Nephron progenitor cell (in vitro differentiated cells): ENCODE measurements at regions not wholly inside any gene's neighbourhood (a gene's known extent, or its start where the extent isn't known, plus 50 kb on each side); places are given as distances from the start of the nearest gene placed in this dataset.

Experiments used
- DNase-seq: peaks from one replicate; pipeline ENCODE4 v3.0.0; 2021
- H3K27ac Mint-ChIP-seq: 2 replicates; pipeline ENCODE4 v1.8.0; 2021; ENCODE audit warnings: mild to moderate bottlenecking, moderate library complexity, mixed read lengths
- H3K27me3 Mint-ChIP-seq: 2 replicates; pipeline ENCODE4 v1.8.0; 2021; ENCODE audit warnings: mild to moderate bottlenecking, low read depth, mixed read lengths; ENCODE audit not compliant: poor library complexity
- H3K36me3 Mint-ChIP-seq: 2 replicates; pipeline ENCODE4 v1.8.0; 2021; ENCODE audit warnings: low read depth, mixed read lengths
- H3K4me1 Mint-ChIP-seq: 2 replicates; pipeline ENCODE4 v1.8.0; 2021; ENCODE audit warnings: mixed read lengths
- H3K4me3 Mint-ChIP-seq: 2 replicates; pipeline ENCODE4 v1.8.0; 2021; ENCODE audit warnings: mild to moderate bottlenecking, moderate library complexity, mixed read lengths
- H3K9me3 Mint-ChIP-seq: 2 replicates; pipeline ENCODE4 v1.8.0; 2021; ENCODE audit warnings: mild to moderate bottlenecking, moderate library complexity, mixed read lengths
- CTCF ChIP-seq: fragments of 200-600 bp; sonication (generic); IDR thresholded peaks from 2 replicates; pipeline ENCODE4 v1.5.0; 2021; ENCODE audit warnings: antibody characterized with exemption

GRCh38 chr2:57558312-57558711 lies 488.3 kb upstream of the VRK2 start:
- no peak for DNase-seq
- Mint-ChIP-seq H3K4me3 (no peak overlapping the region), H3K4me1 (no peaks in the 10 kb centered on the region), H3K27ac (no peak overlapping the region), H3K36me3 (no peaks in the 10 kb centered on the region), H3K27me3 (no peaks in the 10 kb centered on the region), H3K9me3 (no peaks in the 10 kb centered on the region)
- TF ChIP-seq CTCF: no peak

GRCh38 chr2:57562495-57562894 lies 484.1 kb upstream of the VRK2 start:
- no peaks in the 10 kb centered on the region for H3K4me1 Mint-ChIP-seq
- no peak overlapping the region for H3K27ac Mint-ChIP-seq
- no peaks in the 10 kb centered on the region for H3K9me3 Mint-ChIP-seq

GRCh38 chr2:57563015-57563414 lies 483.6 kb upstream of the VRK2 start:
- no peak overlapping the region for H3K4me3 Mint-ChIP-seq
- DNase-seq: no peak
- H3K9me3 Mint-ChIP-seq: no peaks in the 10 kb centered on the region
- no peak overlapping the region for H3K27ac Mint-ChIP-seq
- no peaks in the 10 kb centered on the region for H3K4me1 Mint-ChIP-seq
- no peaks in the 10 kb centered on the region for H3K27me3 Mint-ChIP-seq
- TF ChIP-seq CTCF: no peak
- no peaks in the 10 kb centered on the region for H3K36me3 Mint-ChIP-seq

More at GRCh38 chr2:57562495-57562894, 484.1 kb upstream of the VRK2 start:
- no peak for DNase-seq
- Mint-ChIP-seq H3K4me3 (no peak overlapping the region), H3K27me3 (no peaks in the 10 kb centered on the region), H3K36me3 (no peaks in the 10 kb centered on the region)
- no peak for TF ChIP-seq CTCF

GRCh38 chr2:57567245-57567644 lies 479.4 kb upstream of the VRK2 start:
- Mint-ChIP-seq H3K27ac (no peak overlapping the region), H3K9me3 (no peaks in the 10 kb centered on the region), H3K27me3 (no peaks in the 10 kb centered on the region), H3K4me3 (no peak overlapping the region), H3K36me3 (no peaks in the 10 kb centered on the region), H3K4me1 (no peaks in the 10 kb centered on the region)
- TF ChIP-seq CTCF: no peak
- DNase-seq: no peak

GRCh38 chr2:57569396-57569795 lies 477.2 kb upstream of the VRK2 start:
- Mint-ChIP-seq H3K9me3 (no peaks in the 10 kb centered on the region), H3K27me3 (no peaks in the 10 kb centered on the region), H3K4me3 (no peak overlapping the region), H3K27ac (no peak overlapping the region), H3K4me1 (no peaks in the 10 kb centered on the region), H3K36me3 (no peaks in the 10 kb centered on the region)
- DNase-seq: no peak
- no peak for TF ChIP-seq CTCF

GRCh38 chr2:57570961-57571360 lies 475.6 kb upstream of the VRK2 start:
- no peaks in the 10 kb centered on the region for H3K4me1 Mint-ChIP-seq
- H3K4me3 Mint-ChIP-seq: no peak overlapping the region
- no peak for DNase-seq
- H3K36me3 Mint-ChIP-seq: no peaks in the 10 kb centered on the region
- H3K27me3 Mint-ChIP-seq: no peaks in the 10 kb centered on the region
- TF ChIP-seq CTCF: no peak
- H3K9me3 Mint-ChIP-seq: no peaks in the 10 kb centered on the region
- no peak overlapping the region for H3K27ac Mint-ChIP-seq
